ENCODE measurements at regions not wholly inside any gene's neighbourhood (a gene's known extent, or its start where the extent isn't known, plus 50 kb on each side); places are given as distances from the start of the nearest gene placed in this dataset.

- no peak overlapping the region for H3K27ac Mint-ChIP-seq
- H3K27me3 Mint-ChIP-seq = peaks cover 13% of the 10 kb centered on the region
Measured at GRCh38 chr15:79197285-79197684, 85.2 kb upstream of the ANKRD34C start.

GRCh38 chr15:79195802-79196201 lies 86.7 kb upstream of the ANKRD34C start:
- ATAC-seq (ENCODE audit: low read depth) = no peak
- no peak overlapping the region for H3K4me3 Mint-ChIP-seq
- H3K9me3 Mint-ChIP-seq = no peaks in the 10 kb centered on the region
- no peaks in the 10 kb centered on the region for H3K36me3 Mint-ChIP-seq
- DNase-seq (ENCODE audit: low spot score in 2 of 2) = no peak
- H3K27me3 Mint-ChIP-seq = peaks cover 9% of the 10 kb centered on the region
- no peak overlapping the region for H3K27ac Mint-ChIP-seq
- H3K4me1 Mint-ChIP-seq = no peaks in the 10 kb centered on the region

More at GRCh38 chr15:79197285-79197684, 85.2 kb upstream of the ANKRD34C start:
- ATAC-seq (ENCODE audit: low read depth) (no peak), DNase-seq (ENCODE audit: low spot score in 2 of 2) (no peak)
- no peaks in the 10 kb centered on the region for H3K36me3 Mint-ChIP-seq
- no peak overlapping the region for H3K4me3 Mint-ChIP-seq
- no peaks in the 10 kb centered on the region for H3K4me1 Mint-ChIP-seq
- H3K9me3 Mint-ChIP-seq = no peaks in the 10 kb centered on the region

GRCh38 chr15:79195239-79195638 lies 87.3 kb upstream of the ANKRD34C start:
- no peaks in the 10 kb centered on the region for H3K36me3 Mint-ChIP-seq
- DNase-seq (ENCODE audit: low spot score in 2 of 2) = no peak

GRCh38 chr15:79194386-79194785 lies 88.1 kb upstream of the ANKRD34C start:
- H3K9me3 Mint-ChIP-seq = no peaks in the 10 kb centered on the region
- ATAC-seq (ENCODE audit: low read depth) (no peak), DNase-seq (ENCODE audit: low spot score in 2 of 2) (no peak)
- no peaks in the 10 kb centered on the region for H3K36me3 Mint-ChIP-seq
- H3K4me1 Mint-ChIP-seq = no peaks in the 10 kb centered on the region
- no peak overlapping the region for H3K27ac Mint-ChIP-seq
- H3K4me3 Mint-ChIP-seq = no peak overlapping the region
- H3K27me3 Mint-ChIP-seq = peaks cover 9% of the 10 kb centered on the region

More at GRCh38 chr15:79195239-79195638, 87.3 kb upstream of the ANKRD34C start:
- H3K27ac Mint-ChIP-seq = no peak overlapping the region
- H3K9me3 Mint-ChIP-seq = no peaks in the 10 kb centered on the region
- H3K4me3 Mint-ChIP-seq = no peak overlapping the region
- H3K27me3 Mint-ChIP-seq = peaks cover 9% of the 10 kb centered on the region
- no peaks in the 10 kb centered on the region for H3K4me1 Mint-ChIP-seq
- no peak for ATAC-seq (ENCODE audit: low read depth)

GRCh38 chr15:79193549-79193948 lies 89.0 kb upstream of the ANKRD34C start:
- no peaks in the 10 kb centered on the region for H3K36me3 Mint-ChIP-seq
- H3K9me3 Mint-ChIP-seq = no peaks in the 10 kb centered on the region
- no peak overlapping the region for H3K4me3 Mint-ChIP-seq
- no peak overlapping the region for H3K27ac Mint-ChIP-seq
- peaks cover 7% of the 10 kb centered on the region for H3K27me3 Mint-ChIP-seq
- DNase-seq (ENCODE audit: low spot score in 2 of 2) (no peak), ATAC-seq (ENCODE audit: low read depth) (no peak)
- H3K4me1 Mint-ChIP-seq = no peaks in the 10 kb centered on the region

GRCh38 chr15:79193103-79193502 lies 89.4 kb upstream of the ANKRD34C start:
- Mint-ChIP-seq H3K36me3 (no peaks in the 10 kb centered on the region), H3K4me3 (no peak overlapping the region), H3K9me3 (no peaks in the 10 kb centered on the region), H3K27ac (no peak overlapping the region), H3K27me3 (peaks cover 7% of the 10 kb centered on the region), H3K4me1 (no peaks in the 10 kb centered on the region)
- DNase-seq (ENCODE audit: low spot score in 2 of 2) (no peak), ATAC-seq (ENCODE audit: low read depth) (no peak)

- no peak overlapping the region for H3K27ac Mint-ChIP-seq
- H3K4me3 Mint-ChIP-seq = no peak overlapping the region
- peaks cover 7% of the 10 kb centered on the region for H3K27me3 Mint-ChIP-seq
- no peaks in the 10 kb centered on the region for H3K4me1 Mint-ChIP-seq
- H3K36me3 Mint-ChIP-seq = no peaks in the 10 kb centered on the region
- H3K9me3 Mint-ChIP-seq = no peaks in the 10 kb centered on the region
- DNase-seq (ENCODE audit: low spot score in 2 of 2) = no peak
- no peak for ATAC-seq (ENCODE audit: low read depth)
Measured at GRCh38 chr15:79192462-79193036, 90.0 kb upstream of the ANKRD34C start.

GRCh38 chr15:79190093-79190492 lies 92.4 kb upstream of the ANKRD34C start:
- ATAC-seq (ENCODE audit: low read depth) = no peak
- H3K4me1 Mint-ChIP-seq = peaks cover 3% of the 10 kb centered on the region
- H3K9me3 Mint-ChIP-seq = no peaks in the 10 kb centered on the region

GRCh38 chr15:79186616-79187015 lies 95.9 kb upstream of the ANKRD34C start:
- peaks cover 8% of the 10 kb centered on the region for H3K4me1 Mint-ChIP-seq

More at GRCh38 chr15:79190093-79190492, 92.4 kb upstream of the ANKRD34C start:
- DNase-seq (ENCODE audit: low spot score in 2 of 2) = no peak
- Mint-ChIP-seq H3K27ac (no peak overlapping the region), H3K36me3 (no peaks in the 10 kb centered on the region), H3K27me3 (peaks cover 2% of the 10 kb centered on the region), H3K4me3 (no peak overlapping the region)

GRCh38 chr15:79185199-79185598 lies 94.6 kb upstream of the RASGRF1 start:
- Mint-ChIP-seq H3K36me3 (no peaks in the 10 kb centered on the region), H3K27me3 (peaks cover 7% of the 10 kb centered on the region), H3K4me1 (peaks cover 8% of the 10 kb centered on the region), H3K4me3 (no peak overlapping the region), H3K9me3 (no peaks in the 10 kb centered on the region), H3K27ac (no peak overlapping the region)
- ATAC-seq (ENCODE audit: low read depth) (peak; percentile 26), DNase-seq (ENCODE audit: low spot score in 2 of 2) (peak in 1 of 2 donors; percentile 21)

More at GRCh38 chr15:79186616-79187015, 95.9 kb upstream of the ANKRD34C start:
- H3K4me3 Mint-ChIP-seq = no peak overlapping the region
- H3K27me3 Mint-ChIP-seq = peaks cover 7% of the 10 kb centered on the region
- H3K36me3 Mint-ChIP-seq = no peaks in the 10 kb centered on the region
- H3K9me3 Mint-ChIP-seq = no peaks in the 10 kb centered on the region
- no peak overlapping the region for H3K27ac Mint-ChIP-seq
- no peak for DNase-seq (ENCODE audit: low spot score in 2 of 2)
- ATAC-seq (ENCODE audit: low read depth) = no peak

GRCh38 chr15:79184465-79184892 lies 93.9 kb upstream of the RASGRF1 start:
- ATAC-seq (ENCODE audit: low read depth) = peak; percentile 61
- Mint-ChIP-seq H3K4me3 (no peak overlapping the region), H3K27me3 (peaks cover 8% of the 10 kb centered on the region), H3K27ac (no peak overlapping the region), H3K36me3 (no peaks in the 10 kb centered on the region), H3K4me1 (peaks cover 8% of the 10 kb centered on the region), H3K9me3 (no peaks in the 10 kb centered on the region)
- DNase-seq (ENCODE audit: low spot score in 2 of 2) = peak; percentile 72 to 77

GRCh38 chr15:79180318-79180717 lies 89.7 kb upstream of the RASGRF1 start:
- Mint-ChIP-seq H3K9me3 (no peaks in the 10 kb centered on the region), H3K27ac (no peak overlapping the region), H3K4me1 (peaks cover 6% of the 10 kb centered on the region), H3K4me3 (no peak overlapping the region), H3K27me3 (peaks cover 12% of the 10 kb centered on the region), H3K36me3 (no peaks in the 10 kb centered on the region)
- DNase-seq (ENCODE audit: low spot score in 2 of 2) (no peak), ATAC-seq (ENCODE audit: low read depth) (no peak)

GRCh38 chr15:79179597-79179996 lies 89.0 kb upstream of the RASGRF1 start:
- H3K27me3 Mint-ChIP-seq = peaks cover 15% of the 10 kb centered on the region
- ATAC-seq (ENCODE audit: low read depth) = no peak
- no peaks in the 10 kb centered on the region for H3K36me3 Mint-ChIP-seq
- no peak for DNase-seq (ENCODE audit: low spot score in 2 of 2)
- H3K27ac Mint-ChIP-seq = no peak overlapping the region
- peaks cover 4% of the 10 kb centered on the region for H3K4me1 Mint-ChIP-seq
- no peaks in the 10 kb centered on the region for H3K9me3 Mint-ChIP-seq
- H3K4me3 Mint-ChIP-seq = no peak overlapping the region

GRCh38 chr15:79179108-79179561 lies 88.6 kb upstream of the RASGRF1 start:
- Mint-ChIP-seq H3K9me3 (no peaks in the 10 kb centered on the region), H3K27ac (no peak overlapping the region), H3K36me3 (no peaks in the 10 kb centered on the region), H3K4me1 (peaks cover 3% of the 10 kb centered on the region), H3K4me3 (no peak overlapping the region), H3K27me3 (peaks cover 15% of the 10 kb centered on the region)
- ATAC-seq (ENCODE audit: low read depth) = no peak
- no peak for DNase-seq (ENCODE audit: low spot score in 2 of 2)

- H3K36me3 Mint-ChIP-seq = no peaks in the 10 kb centered on the region
- peaks cover 3% of the 10 kb centered on the region for H3K4me1 Mint-ChIP-seq
- H3K4me3 Mint-ChIP-seq = no peak overlapping the region
- ATAC-seq (ENCODE audit: low read depth) (no peak), DNase-seq (ENCODE audit: low spot score in 2 of 2) (no peak)
- peaks cover 15% of the 10 kb centered on the region for H3K27me3 Mint-ChIP-seq
- H3K27ac Mint-ChIP-seq = no peak overlapping the region
- H3K9me3 Mint-ChIP-seq = no peaks in the 10 kb centered on the region
Measured at GRCh38 chr15:79178594-79178993, 88.0 kb upstream of the RASGRF1 start.

Measured in memory B cell (primary cell).